Keratinocyte (primary cell): ENCODE measurements at regions not wholly inside any gene's neighbourhood (a gene's known extent, or its start where the extent isn't known, plus 50 kb on each side); places are given as distances from the start of the nearest gene placed in this dataset.

Experiments
- DNase-seq: peaks from one replicate; pipeline ENCODE4 v3.0.0-alpha.2; 2011; ENCODE audit warnings: low read depth, missing footprints, low spot score
- FAIRE-seq: peaks from 2 replicates; lab custom pipeline; 2011; peaks lifted over from hg19 to GRCh38; lab: Jason Lieb, UNC
- H2AFZ ChIP-seq: 2 replicates; pipeline ENCODE4 v1.6.0; 2012; ENCODE audit warnings: low read length, control low read depth, inconsistent platforms; ENCODE audit not compliant: control insufficient read depth
- H3K27ac ChIP-seq: 2 replicates; pipeline ENCODE4 v1.5.1; 2011; ENCODE audit warnings: low read length; ENCODE audit not compliant: control insufficient read depth, insufficient read depth
- H3K27me3 ChIP-seq: 3 replicates; pipeline ENCODE4 v1.6.0; 2011; ENCODE audit warnings: low read length; ENCODE audit not compliant: control insufficient read depth, insufficient read depth; ENCODE audit errors: extremely low read depth
- H3K36me3 ChIP-seq, 2 experiments: 2 replicates in 1 of 2; 3 replicates in 1 of 2; pipeline ENCODE4 v1.5.1; 2011; ENCODE audit warnings: low read length in 2 of 2, mild to moderate bottlenecking in 1 of 2; ENCODE audit not compliant: control insufficient read depth in 2 of 2, insufficient read depth in 2 of 2; ENCODE audit errors: extremely low read depth in 1 of 2
- H3K4me1 ChIP-seq: 3 replicates; pipeline ENCODE4 v1.5.1; 2011; ENCODE audit warnings: low read length; ENCODE audit not compliant: control insufficient read depth, insufficient read depth; ENCODE audit errors: extremely low read depth
- H3K4me2 ChIP-seq: 3 replicates; pipeline ENCODE4 v1.6.0; 2011; ENCODE audit warnings: low read depth, low read length; ENCODE audit not compliant: control insufficient read depth, insufficient read depth; ENCODE audit errors: extremely low read depth
- H3K4me3 ChIP-seq, 3 experiments: fragments of 200-600 bp in 1 of 3; sonication (generic) in 1 of 3; 2 replicates in 2 of 3; 3 replicates in 1 of 3; pipeline ENCODE4 v1.5.1; 2011 to 2016; ENCODE audit warnings: low read length in 3 of 3, mild to moderate bottlenecking in 3 of 3, control low read depth in 2 of 3, inconsistent platforms in 1 of 3, low read depth in 1 of 3, mixed read lengths in 1 of 3, mixed run types in 1 of 3, moderate library complexity in 1 of 3; ENCODE audit not compliant: control insufficient read depth in 2 of 3, insufficient read depth in 2 of 3; ENCODE audit errors: extremely low read depth in 1 of 3
- H3K79me2 ChIP-seq: 2 replicates; pipeline ENCODE4 v1.6.0; 2012; ENCODE audit warnings: low read length; ENCODE audit not compliant: control insufficient read depth, insufficient read depth
- H3K9ac ChIP-seq: 3 replicates; pipeline ENCODE4 v1.6.0; 2011; ENCODE audit warnings: low read length; ENCODE audit not compliant: control insufficient read depth, insufficient read depth; ENCODE audit errors: extremely low read depth
- H3K9me1 ChIP-seq: 3 replicates; pipeline ENCODE4 v1.6.0; 2011; ENCODE audit warnings: low read length; ENCODE audit not compliant: control insufficient read depth, insufficient read depth; ENCODE audit errors: extremely low read depth
- H3K9me3 ChIP-seq: 2 replicates; pipeline ENCODE4 v1.5.1; 2012; ENCODE audit warnings: low read depth, low read length; ENCODE audit not compliant: control insufficient read depth
- H4K20me1 ChIP-seq: 3 replicates; pipeline ENCODE4 v1.6.0; 2011; ENCODE audit warnings: low read length; ENCODE audit not compliant: control insufficient read depth, insufficient read depth; ENCODE audit errors: extremely low read depth
- EZH2 ChIP-seq: IDR thresholded peaks from one replicate; pipeline ENCODE4 v1.6.1; 2012; ENCODE audit warnings: inconsistent platforms, mild to moderate bottlenecking, low read length, moderate library complexity
- dilution Hi-C: fragments of 300-500 bp; cut with MboI; formaldehyde crosslinking; loops from one replicate; pipeline ENCODE4 v1.7.0; 2020; ENCODE audit warnings: low sequenced_read_pairs; ENCODE audit not compliant: extremely low pct_ligation_motif_present
- TF ChIP-seq, protein P1 (sequence below), 3 experiments: IDR thresholded peaks in 1 of 3; conservative IDR thresholded peaks in 1 of 3; optimal IDR thresholded peaks in 1 of 3; 2 replicates in 2 of 3; 3 replicates in 1 of 3; pipeline versions ENCODE3 to v1.5.1; 2011; ENCODE audit warnings: low read length in 3 of 3, mild to moderate bottlenecking in 3 of 3, moderate library complexity in 2 of 3, control low read depth in 1 of 3, inconsistent platforms in 1 of 3; ENCODE audit not compliant: insufficient read depth in 2 of 3; ENCODE audit errors: extremely low read depth in 1 of 3

DNA sequence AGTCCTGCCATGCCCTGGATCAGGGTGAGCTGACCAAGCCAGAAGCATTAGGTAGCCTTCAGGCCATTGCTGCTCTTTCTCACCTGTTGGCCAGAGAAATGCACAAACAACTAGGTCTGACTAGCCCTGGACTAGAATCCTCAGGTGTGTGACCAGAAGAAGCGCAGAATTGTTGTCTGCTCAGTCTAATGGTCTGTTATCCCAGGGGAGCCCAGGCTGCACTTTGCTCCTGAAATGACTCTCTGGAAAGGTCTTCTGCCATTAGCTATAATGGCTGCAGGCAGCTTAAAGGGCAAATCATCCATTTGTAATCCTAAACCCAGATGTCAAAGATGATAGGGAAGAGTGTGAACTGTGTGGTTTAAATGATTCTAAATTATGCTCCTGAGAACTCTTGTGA is 246.1 kb downstream of the NFKBIZ start:
- Histone ChIP-seq H3K79me2 (no peaks in the 10 kb centered on the region), H2AFZ (no peak overlapping the region), H3K4me2 (no peak overlapping the region), H3K9me3 (no peaks in the 10 kb centered on the region), H4K20me1 (no peaks in the 10 kb centered on the region), H3K9ac (no peak overlapping the region), H3K27me3 (no peaks in the 10 kb centered on the region), H3K4me1 (no peaks in the 10 kb centered on the region), H3K27ac (no peak overlapping the region), H3K4me3 (no peak overlapping the region), H3K36me3 (no peaks in the 10 kb centered on the region), H3K9me1 (no peaks in the 10 kb centered on the region)
- no peak for TF ChIP-seq EZH2
- TF ChIP-seq, protein P1, sequence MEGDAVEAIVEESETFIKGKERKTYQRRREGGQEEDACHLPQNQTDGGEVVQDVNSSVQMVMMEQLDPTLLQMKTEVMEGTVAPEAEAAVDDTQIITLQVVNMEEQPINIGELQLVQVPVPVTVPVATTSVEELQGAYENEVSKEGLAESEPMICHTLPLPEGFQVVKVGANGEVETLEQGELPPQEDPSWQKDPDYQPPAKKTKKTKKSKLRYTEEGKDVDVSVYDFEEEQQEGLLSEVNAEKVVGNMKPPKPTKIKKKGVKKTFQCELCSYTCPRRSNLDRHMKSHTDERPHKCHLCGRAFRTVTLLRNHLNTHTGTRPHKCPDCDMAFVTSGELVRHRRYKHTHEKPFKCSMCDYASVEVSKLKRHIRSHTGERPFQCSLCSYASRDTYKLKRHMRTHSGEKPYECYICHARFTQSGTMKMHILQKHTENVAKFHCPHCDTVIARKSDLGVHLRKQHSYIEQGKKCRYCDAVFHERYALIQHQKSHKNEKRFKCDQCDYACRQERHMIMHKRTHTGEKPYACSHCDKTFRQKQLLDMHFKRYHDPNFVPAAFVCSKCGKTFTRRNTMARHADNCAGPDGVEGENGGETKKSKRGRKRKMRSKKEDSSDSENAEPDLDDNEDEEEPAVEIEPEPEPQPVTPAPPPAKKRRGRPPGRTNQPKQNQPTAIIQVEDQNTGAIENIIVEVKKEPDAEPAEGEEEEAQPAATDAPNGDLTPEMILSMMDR (optimal IDR thresholded peaks at IDR 0.05 in 1 of 3, IDR thresholded peaks at IDR 0.05 in 1 of 3, conservative IDR thresholded peaks at IDR 0.05 in 1 of 3; ENCODE audit: extremely low read depth in 1 of 3, insufficient read depth in 2 of 3, low read length in 3 of 3) = no peak
- FAIRE-seq = no peak
- dilution Hi-C loops = no loop called here
- no peak for DNase-seq

DNA sequence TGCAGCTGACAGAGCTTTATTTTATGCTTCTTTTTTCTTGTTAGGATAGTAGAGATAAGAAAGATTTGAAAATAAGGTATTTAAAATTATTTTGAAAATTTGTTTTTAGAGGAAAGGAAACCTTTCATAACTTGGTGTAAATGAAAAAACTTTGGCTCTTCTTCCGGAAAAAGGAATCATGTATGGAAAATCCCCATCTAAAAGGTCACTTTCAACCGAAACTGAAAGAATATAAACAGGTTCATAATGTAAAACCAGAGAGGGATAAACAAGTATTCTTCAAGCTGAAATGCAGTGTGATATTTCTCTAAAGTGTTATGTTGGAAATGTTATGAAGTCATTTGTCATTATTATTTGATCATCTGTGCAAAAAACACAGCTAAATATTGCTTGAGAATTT is 246.8 kb downstream of the NFKBIZ start:
- H3K9me1 ChIP-seq = no peaks in the 10 kb centered on the region
- H3K4me2 ChIP-seq = no peak overlapping the region
- no peaks in the 10 kb centered on the region for H3K27me3 ChIP-seq
- H2AFZ ChIP-seq = no peak overlapping the region
- no peak overlapping the region for H3K27ac ChIP-seq
- no peaks in the 10 kb centered on the region for H4K20me1 ChIP-seq
- no peak for TF ChIP-seq EZH2
- TF ChIP-seq, protein P1 (optimal IDR thresholded peaks at IDR 0.05 in 1 of 3, IDR thresholded peaks at IDR 0.05 in 1 of 3, conservative IDR thresholded peaks at IDR 0.05 in 1 of 3; ENCODE audit: extremely low read depth in 1 of 3, insufficient read depth in 2 of 3, low read length in 3 of 3) = no peak
- dilution Hi-C loops = no loop called here
- no peak overlapping the region for H3K4me3 ChIP-seq
- H3K4me1 ChIP-seq = no peaks in the 10 kb centered on the region
- H3K9me3 ChIP-seq = no peaks in the 10 kb centered on the region
- no peaks in the 10 kb centered on the region for H3K36me3 ChIP-seq
- no peak overlapping the region for H3K9ac ChIP-seq
- FAIRE-seq = no peak
- DNase-seq = no peak
- H3K79me2 ChIP-seq = no peaks in the 10 kb centered on the region
